ENCODE measurements at regions not wholly inside any gene's neighbourhood (a gene's known extent, or its start where the extent isn't known, plus 50 kb on each side); places are given as distances from the start of the nearest gene placed in this dataset.

GRCh38 chr11:127143251-127143650 is 142.7 kb upstream of the KIRREL3 start:
- Histone ChIP-seq H4K8ac (ENCODE audit: low read depth in 2 of 2, low read length in 2 of 2) (no peak overlapping the region), H3K9me3 (ENCODE audit: control insufficient read depth, insufficient read depth, low read length) (no peaks in the 10 kb centered on the region), H2AFZ (replicated peaks; ENCODE audit: low read length, poor library complexity) (no peak overlapping the region), H2BK120ac (ENCODE audit: low read depth, low read length) (no peak overlapping the region), H2AK9ac (replicated peaks; ENCODE audit: low read depth, low read length, poor library complexity) (no peak overlapping the region), H3K9me1 (ENCODE audit: insufficient read depth, low read length) (no peaks in the 10 kb centered on the region), H2BK20ac (ENCODE audit: low read depth, low read length) (no peak overlapping the region), H4K91ac (ENCODE audit: insufficient read depth, low read depth, low read length) (no peak overlapping the region), H3K4ac (ENCODE audit: low read depth, low read length) (no peak overlapping the region), H3K79me1 (ENCODE audit: low read depth in 1 of 2, low read length in 2 of 2) (no peaks in the 10 kb centered on the region), H3K4me2 (ENCODE audit: low read depth, low read length) (no peak overlapping the region), H3K23ac (ENCODE audit: low read depth, low read length) (no peak overlapping the region), H3K4me1 (ENCODE audit: control insufficient read depth, insufficient read depth, low read length) (no peaks in the 10 kb centered on the region), H4K20me1 (ENCODE audit: insufficient read depth, low read length) (no peaks in the 10 kb centered on the region), H2BK15ac (ENCODE audit: low read depth, low read length) (no peak overlapping the region), H3K18ac (ENCODE audit: low read depth, low read length) (no peak overlapping the region), H2BK5ac (ENCODE audit: low read depth, low read length, poor library complexity, severe bottlenecking) (no peak overlapping the region), H3K14ac (replicated peaks; ENCODE audit: low read depth, low read length) (no peak overlapping the region), H3K9ac (ENCODE audit: low read depth, low read length) (no peak overlapping the region), H3K4me3 (ENCODE audit: insufficient read depth, low read depth, low read length) (no peak overlapping the region), H3K27ac (ENCODE audit: insufficient read depth, low read length) (no peak overlapping the region), H3K27me3 (ENCODE audit: control insufficient read depth, insufficient read depth, low read length) (peaks cover 2% of the 10 kb centered on the region), H3K56ac (ENCODE audit: extremely low read depth, insufficient read depth, low read length) (no peak overlapping the region), H2AK5ac (ENCODE audit: low read depth, low read length) (no peak overlapping the region), H3K36me3 (ENCODE audit: control insufficient read depth, insufficient read depth, low read length) (no peaks in the 10 kb centered on the region), H4K5ac (ENCODE audit: low read depth, low read length) (no peak overlapping the region)
- 78% methylated on average over 4 of the region's 7 CpGs; no CpG with 5 or more reads in 1 of the 2 experiments for WGBS, 2 experiments (ENCODE audit: extremely low coverage in 2 of 2, insufficient read length in 1 of 2)
- ChIA-PET POLR2A (ENCODE audit: unreplicated experiment) (no interaction called here), CTCF (no interaction called here)
- BruUV-seq (replicated peaks) = no TSS peak
- DNase-seq (no peak), ATAC-seq (ENCODE audit: low read depth) (no peak)
- intact Hi-C loops (cut with micrococcal nuclease) (no loop called here), dilution Hi-C loops (cut with HindIII; ENCODE audit: low sequenced_read_pairs, unreplicated experiment) (no loop called here), in situ Hi-C loops (cut with MboI; ENCODE audit: low sequenced_read_pairs) (no loop called here)
- TF ChIP-seq CEBPB (IDR thresholded peaks at IDR 0.05; ENCODE audit: low read depth, low read length) (no peak), BHLHE40 (IDR thresholded peaks at IDR 0.05; ENCODE audit: low read depth, low read length) (no peak), CTCF (conservative IDR thresholded peaks at IDR 0.05; ENCODE audit: low read depth, low read length) (no peak), RAD21 (IDR thresholded peaks at IDR 0.05; ENCODE audit: low read length) (no peak), POLR2A (IDR thresholded peaks at IDR 0.05; ENCODE audit: low read depth, low read length) (no peak), MAZ (IDR thresholded peaks at IDR 0.05; ENCODE audit: borderline replicate concordance, low read depth, low read length) (no peak), MAFK (IDR thresholded peaks at IDR 0.05; ENCODE audit: low read depth, low read length) (no peak), RFX5 (IDR thresholded peaks at IDR 0.05; ENCODE audit: low read depth, low read length) (no peak), SMC3 (IDR thresholded peaks at IDR 0.05; ENCODE audit: low read depth, low read length) (no peak), ELK1 (IDR thresholded peaks at IDR 0.05; ENCODE audit: borderline replicate concordance, low read depth, low read length) (no peak), NFE2L2 (IDR thresholded peaks at IDR 0.05; ENCODE audit: low read depth, low read length) (no peak), RCOR1 (IDR thresholded peaks at IDR 0.05; ENCODE audit: insufficient replicate concordance, low read length) (no peak), MXI1 (IDR thresholded peaks at IDR 0.05; ENCODE audit: borderline replicate concordance, low read depth, low read length) (no peak)
